DND-41 (cell line): ENCODE measurements at regions not wholly inside any gene's neighbourhood (a gene's known extent, or its start where the extent isn't known, plus 50 kb on each side); places are given as distances from the start of the nearest gene placed in this dataset.

Experiments
- ATAC-seq: fragments of 200-7000 bp; cut with Tn5 transposase; 3 replicates; pipeline ENCODE4 v1.9.1; 2021; ENCODE audit warnings: low read depth; ENCODE audit not compliant: insufficient read depth
- DNase-seq: peaks from one replicate; pipeline ENCODE4 v3.0.0-alpha.2; 2020
- H2AFZ ChIP-seq: 2 replicates; pipeline ENCODE4 v1.6.0; 2012; ENCODE audit warnings: low read depth, low read length
- H3K27ac ChIP-seq: 2 replicates; pipeline ENCODE4 v1.5.1; 2012; ENCODE audit warnings: low read length, inconsistent platforms
- H3K27me3 ChIP-seq: fragments of 200-600 bp; sonication (generic); 2 replicates; pipeline ENCODE4 v1.6.0; 2012; ENCODE audit warnings: low read length, mild to moderate bottlenecking, inconsistent platforms; ENCODE audit not compliant: insufficient read depth, poor library complexity
- H3K36me3 ChIP-seq: 2 replicates; pipeline ENCODE4 v1.5.1; 2012; ENCODE audit warnings: low read length, inconsistent platforms; ENCODE audit not compliant: insufficient read depth
- H3K4me1 ChIP-seq: 2 replicates; pipeline ENCODE4 v1.5.1; 2012; ENCODE audit warnings: mild to moderate bottlenecking, low read length; ENCODE audit not compliant: insufficient read depth
- H3K4me2 ChIP-seq: 2 replicates; pipeline ENCODE4 v1.6.0; 2012; ENCODE audit warnings: mild to moderate bottlenecking, moderate library complexity, low read length, inconsistent platforms; ENCODE audit not compliant: insufficient read depth
- H3K4me3 ChIP-seq, 2 experiments: fragments of 200-600 bp in 1 of 2; shearing (Covaris generic) in 1 of 2; 2 replicates each; pipeline ENCODE4 v1.5.1; 2012 to 2016; ENCODE audit warnings: inconsistent platforms in 2 of 2, low read length in 2 of 2, mild to moderate bottlenecking in 2 of 2, low read depth in 1 of 2, moderate library complexity in 1 of 2
- H3K79me2 ChIP-seq: 2 replicates; pipeline ENCODE4 v1.6.0; 2012; ENCODE audit warnings: low read length, inconsistent platforms; ENCODE audit not compliant: insufficient read depth
- H3K9ac ChIP-seq: 2 replicates; pipeline ENCODE4 v1.6.0; 2012; ENCODE audit warnings: low read depth, mild to moderate bottlenecking, inconsistent platforms, low read length, moderate library complexity
- H3K9me3 ChIP-seq: 2 replicates; pipeline ENCODE4 v1.5.1; 2012; ENCODE audit warnings: low read length, moderate library complexity, mild to moderate bottlenecking, inconsistent platforms; ENCODE audit not compliant: insufficient read depth, severe bottlenecking
- H4K20me1 ChIP-seq: 2 replicates; pipeline ENCODE4 v1.6.0; 2012; ENCODE audit warnings: low read length; ENCODE audit not compliant: insufficient read depth
- EZH2 ChIP-seq: IDR thresholded peaks from 3 replicates; pipeline ENCODE4 v1.6.1; 2012; ENCODE audit warnings: borderline replicate concordance, low read depth, mild to moderate bottlenecking, moderate library complexity, low read length, inconsistent platforms; ENCODE audit not compliant: severe bottlenecking
- TF ChIP-seq, protein P1 (sequence below): IDR thresholded peaks from 2 replicates; pipeline ENCODE4 v1.5.1; 2012; ENCODE audit warnings: borderline replicate concordance, low read length, moderate library complexity, mild to moderate bottlenecking; ENCODE audit not compliant: poor library complexity, severe bottlenecking; ENCODE audit errors: extremely low read depth

- no peaks in the 10 kb centered on the region for H4K20me1 ChIP-seq
- no peaks in the 10 kb centered on the region for H3K27me3 ChIP-seq
- no peak for TF ChIP-seq EZH2
- TF ChIP-seq, protein P1, sequence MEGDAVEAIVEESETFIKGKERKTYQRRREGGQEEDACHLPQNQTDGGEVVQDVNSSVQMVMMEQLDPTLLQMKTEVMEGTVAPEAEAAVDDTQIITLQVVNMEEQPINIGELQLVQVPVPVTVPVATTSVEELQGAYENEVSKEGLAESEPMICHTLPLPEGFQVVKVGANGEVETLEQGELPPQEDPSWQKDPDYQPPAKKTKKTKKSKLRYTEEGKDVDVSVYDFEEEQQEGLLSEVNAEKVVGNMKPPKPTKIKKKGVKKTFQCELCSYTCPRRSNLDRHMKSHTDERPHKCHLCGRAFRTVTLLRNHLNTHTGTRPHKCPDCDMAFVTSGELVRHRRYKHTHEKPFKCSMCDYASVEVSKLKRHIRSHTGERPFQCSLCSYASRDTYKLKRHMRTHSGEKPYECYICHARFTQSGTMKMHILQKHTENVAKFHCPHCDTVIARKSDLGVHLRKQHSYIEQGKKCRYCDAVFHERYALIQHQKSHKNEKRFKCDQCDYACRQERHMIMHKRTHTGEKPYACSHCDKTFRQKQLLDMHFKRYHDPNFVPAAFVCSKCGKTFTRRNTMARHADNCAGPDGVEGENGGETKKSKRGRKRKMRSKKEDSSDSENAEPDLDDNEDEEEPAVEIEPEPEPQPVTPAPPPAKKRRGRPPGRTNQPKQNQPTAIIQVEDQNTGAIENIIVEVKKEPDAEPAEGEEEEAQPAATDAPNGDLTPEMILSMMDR, result no peak
- no peaks in the 10 kb centered on the region for H3K4me1 ChIP-seq
- no peak for DNase-seq
- H3K4me3 ChIP-seq, result no peak overlapping the region
- H3K36me3 ChIP-seq, result no peaks in the 10 kb centered on the region
- no peak overlapping the region for H3K4me2 ChIP-seq
- no peak for ATAC-seq
- H3K79me2 ChIP-seq, result no peaks in the 10 kb centered on the region
- H3K9ac ChIP-seq, result no peak overlapping the region
- no peaks in the 10 kb centered on the region for H3K9me3 ChIP-seq
- no peak overlapping the region for H3K27ac ChIP-seq
- H2AFZ ChIP-seq, result no peak overlapping the region
Measured at GRCh38 chr9:563200-563599, 278.3 kb upstream of the DMRT1 start.

GRCh38 chr9:565528-565927 is 276.0 kb upstream of the DMRT1 start:
- H3K9ac ChIP-seq, result no peak overlapping the region
- H3K27ac ChIP-seq, result no peak overlapping the region
- H3K36me3 ChIP-seq, result no peaks in the 10 kb centered on the region
- no peaks in the 10 kb centered on the region for H3K79me2 ChIP-seq
- H4K20me1 ChIP-seq, result no peaks in the 10 kb centered on the region
- H3K4me3 ChIP-seq, result no peak overlapping the region
- no peak overlapping the region for H2AFZ ChIP-seq
- no peak overlapping the region for H3K4me2 ChIP-seq
- no peaks in the 10 kb centered on the region for H3K27me3 ChIP-seq
- ATAC-seq (no peak), DNase-seq (no peak)
- no peak for TF ChIP-seq EZH2
- TF ChIP-seq, protein P1, result no peak
- H3K9me3 ChIP-seq, result no peaks in the 10 kb centered on the region
- no peaks in the 10 kb centered on the region for H3K4me1 ChIP-seq

DNA sequence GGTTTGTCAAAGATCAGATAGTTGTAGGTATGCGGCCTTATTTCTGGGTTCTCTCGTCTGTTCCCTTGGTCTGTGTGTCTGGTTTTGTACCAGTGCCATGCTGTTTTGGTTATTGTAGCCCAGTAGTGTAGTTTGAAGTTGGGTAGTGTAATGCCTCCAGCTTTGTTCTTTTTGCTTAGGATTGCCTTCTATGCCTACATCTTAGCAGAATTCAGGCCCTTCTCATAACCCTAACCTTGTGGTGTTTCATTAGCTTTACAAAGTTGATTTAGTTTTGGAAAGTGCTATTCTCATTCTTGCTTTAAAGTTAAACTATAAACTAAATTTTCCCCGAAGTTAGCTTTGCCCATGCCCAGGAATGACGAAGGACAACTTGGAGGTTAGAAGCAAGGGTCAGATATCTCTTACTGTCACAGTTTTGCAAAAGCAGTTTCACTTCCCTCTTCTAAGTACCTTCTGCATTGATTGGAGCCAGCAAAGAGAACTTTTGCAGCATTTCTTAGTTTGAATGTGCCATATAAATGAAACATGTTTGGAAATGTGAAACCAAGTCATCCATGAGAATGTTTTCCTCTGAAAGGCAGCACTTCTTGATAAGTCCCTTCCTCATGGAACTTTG is 274.3 kb upstream of the DMRT1 start:
- no peaks in the 10 kb centered on the region for H3K4me1 ChIP-seq

More for the DNA sequence above, 274.3 kb upstream of the DMRT1 start:
- H3K4me2 ChIP-seq, result no peak overlapping the region
- no peak for TF ChIP-seq EZH2
- TF ChIP-seq, protein P1, result no peak
- no peak for DNase-seq
- H3K27ac ChIP-seq, result no peak overlapping the region
- H3K9ac ChIP-seq, result no peak overlapping the region
- no peaks in the 10 kb centered on the region for H3K27me3 ChIP-seq
- H4K20me1 ChIP-seq, result no peaks in the 10 kb centered on the region
- H3K9me3 ChIP-seq, result no peaks in the 10 kb centered on the region
- no peaks in the 10 kb centered on the region for H3K79me2 ChIP-seq
- H3K4me3 ChIP-seq, result no peak overlapping the region
- H2AFZ ChIP-seq, result no peak overlapping the region
- no peaks in the 10 kb centered on the region for H3K36me3 ChIP-seq
- no peak for ATAC-seq
